ENCODE measurements at regions not wholly inside any gene's neighbourhood (a gene's known extent, or its start where the extent isn't known, plus 50 kb on each side); places are given as distances from the start of the nearest gene placed in this dataset.
A peak's percentile ranks its signal among the peaks of the same experiment; 100 is the strongest.

- Histone ChIP-seq H3K27me3 (peaks cover 0 to 42% (median 6%) of the 10 kb centered on the region in 3 donors), H3K36me3 (no peaks in the 10 kb centered on the region), H3K9me3 (no peaks in the 10 kb centered on the region), H3K27ac (no peak overlapping the region), H3K4me1 (no peaks in the 10 kb centered on the region), H3K4me3 (no peak overlapping the region)
- intact Hi-C loops (cut with DNase I): no loop called here
- TF ChIP-seq CTCF (IDR thresholded peaks at IDR 0.05): no peak
- TF ChIP-seq POLR2A (IDR thresholded peaks at IDR 0.05): no peak
- TF ChIP-seq POLR2AphosphoS5 (IDR thresholded peaks at IDR 0.05): no peak
- no peak for TF ChIP-seq EP300 (IDR thresholded peaks at IDR 0.05)
- DNase-seq: peak; percentile 28
- WGBS, 2 donors: 88 to 90% methylated on average over 6 of the region's 6 CpGs
Measured at GRCh38 chr2:242054406-242054805, 184.9 kb downstream of the RTP5 start.

- TF ChIP-seq POLR2A (IDR thresholded peaks at IDR 0.05) (no peak), EP300 (IDR thresholded peaks at IDR 0.05) (no peak)
- Histone ChIP-seq H3K36me3 (no peaks in the 10 kb centered on the region), H3K27ac (no peak overlapping the region), H3K4me1 (no peaks in the 10 kb centered on the region), H3K27me3 (peaks cover 0 to 42% (median 6%) of the 10 kb centered on the region in 3 donors), H3K4me3 (no peak overlapping the region), H3K9me3 (no peaks in the 10 kb centered on the region)
- intact Hi-C loops (cut with DNase I): no loop called here
- peak; percentile 54 for DNase-seq
- 89 to 90% methylated on average over 39 of the region's 39 CpGs for WGBS, 2 donors
Measured at GRCh38 chr2:242054881-242055801, 185.6 kb downstream of the RTP5 start.

- H3K27me3 ChIP-seq: peaks cover 0 to 42% (median 6%) of the 10 kb centered on the region in 3 donors
- TF ChIP-seq POLR2AphosphoS5 (IDR thresholded peaks at IDR 0.05): no peak
- no peak for TF ChIP-seq EP300 (IDR thresholded peaks at IDR 0.05)
- no peak for TF ChIP-seq CTCF (IDR thresholded peaks at IDR 0.05)
- no peak for TF ChIP-seq POLR2A (IDR thresholded peaks at IDR 0.05)
- WGBS, 2 donors: 87 to 90% methylated on average over 10 of the region's 10 CpGs
Measured at GRCh38 chr2:242056026-242056425, 186.5 kb downstream of the RTP5 start.

GRCh38 chr2:242056785-242057184, 187.3 kb downstream of the RTP5 start:
- no peak overlapping the region for H3K27ac ChIP-seq
- WGBS, 2 donors: 60 to 67% methylated on average over 11 of the region's 11 CpGs
- H3K4me3 ChIP-seq: no peak overlapping the region
- TF ChIP-seq CTCF (IDR thresholded peaks at IDR 0.05): no peak
- TF ChIP-seq EP300 (IDR thresholded peaks at IDR 0.05): no peak
- TF ChIP-seq POLR2AphosphoS5 (IDR thresholded peaks at IDR 0.05): no peak
- TF ChIP-seq POLR2A (IDR thresholded peaks at IDR 0.05): no peak
- H3K27me3 ChIP-seq: peaks cover 0 to 42% (median 6%) of the 10 kb centered on the region in 3 donors
- no peaks in the 10 kb centered on the region for H3K4me1 ChIP-seq
- H3K36me3 ChIP-seq: no peaks in the 10 kb centered on the region
- DNase-seq: peak; percentile 32
- intact Hi-C loops (cut with DNase I): no loop called here
- H3K9me3 ChIP-seq: peaks cover 0 to 4% (median 0%) of the 10 kb centered on the region in 4 donors

More at GRCh38 chr2:242056026-242056425, 186.5 kb downstream of the RTP5 start:
- H3K9me3 ChIP-seq: peaks cover 0 to 4% (median 0%) of the 10 kb centered on the region in 4 donors
- no peak overlapping the region for H3K27ac ChIP-seq
- H3K4me3 ChIP-seq: no peak overlapping the region
- H3K4me1 ChIP-seq: no peaks in the 10 kb centered on the region
- DNase-seq: no peak
- intact Hi-C loops (cut with DNase I): no loop called here
- H3K36me3 ChIP-seq: no peaks in the 10 kb centered on the region

GRCh38 chr2:242057379-242058040, 188.0 kb downstream of the RTP5 start:
- Histone ChIP-seq H3K4me1 (no peaks in the 10 kb centered on the region), H3K27ac (no peak overlapping the region), H3K4me3 (no peak overlapping the region), H3K27me3 (peaks cover 0 to 42% (median 6%) of the 10 kb centered on the region in 3 donors), H3K9me3 (peaks cover 0 to 4% (median 0%) of the 10 kb centered on the region in 4 donors), H3K36me3 (no peaks in the 10 kb centered on the region)
- 87 to 88% methylated on average over 19 of the region's 19 CpGs for WGBS, 2 donors
- intact Hi-C loops (cut with DNase I): no loop called here
- peak; percentile 48 for DNase-seq
- TF ChIP-seq POLR2AphosphoS5 (IDR thresholded peaks at IDR 0.05): no peak
- no peak for TF ChIP-seq POLR2A (IDR thresholded peaks at IDR 0.05)
- no peak for TF ChIP-seq EP300 (IDR thresholded peaks at IDR 0.05)
- TF ChIP-seq CTCF (IDR thresholded peaks at IDR 0.05): no peak
